ENCODE measurements at regions not wholly inside any gene's neighbourhood (a gene's known extent, or its start where the extent isn't known, plus 50 kb on each side); places are given as distances from the start of the nearest gene placed in this dataset.

DNA sequence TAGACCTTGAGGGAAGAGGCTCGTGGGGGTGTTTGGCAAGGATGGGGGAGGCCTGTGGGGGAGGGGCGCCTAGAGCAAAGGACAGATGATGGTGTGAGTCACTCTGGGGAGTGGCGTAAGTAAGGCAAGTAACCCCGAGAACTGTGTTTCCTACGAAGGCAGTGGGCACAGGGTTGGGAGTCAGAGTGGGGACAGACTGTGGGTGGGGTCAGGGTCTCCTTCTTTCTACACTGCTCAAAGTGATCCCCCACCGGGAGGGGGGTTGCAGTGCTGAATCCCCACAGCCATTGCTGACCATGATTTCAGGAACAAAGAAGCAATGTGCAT lies 136.8 kb downstream of the TENT4A start:
- no peak for DNase-seq (ENCODE audit: low spot score, unreplicated experiment)
- Mint-ChIP-seq H3K4me1 (ENCODE audit: low read depth) (no peaks in the 10 kb centered on the region), H3K27ac (no peak overlapping the region), H3K27me3 (peaks cover 3% of the 10 kb centered on the region), H3K4me3 (ENCODE audit: low read depth) (no peak overlapping the region), H3K9me3 (ENCODE audit: low read depth) (peaks cover 11% of the 10 kb centered on the region), H3K36me3 (ENCODE audit: insufficient read depth) (no peaks in the 10 kb centered on the region)
- TF ChIP-seq, protein P1, sequence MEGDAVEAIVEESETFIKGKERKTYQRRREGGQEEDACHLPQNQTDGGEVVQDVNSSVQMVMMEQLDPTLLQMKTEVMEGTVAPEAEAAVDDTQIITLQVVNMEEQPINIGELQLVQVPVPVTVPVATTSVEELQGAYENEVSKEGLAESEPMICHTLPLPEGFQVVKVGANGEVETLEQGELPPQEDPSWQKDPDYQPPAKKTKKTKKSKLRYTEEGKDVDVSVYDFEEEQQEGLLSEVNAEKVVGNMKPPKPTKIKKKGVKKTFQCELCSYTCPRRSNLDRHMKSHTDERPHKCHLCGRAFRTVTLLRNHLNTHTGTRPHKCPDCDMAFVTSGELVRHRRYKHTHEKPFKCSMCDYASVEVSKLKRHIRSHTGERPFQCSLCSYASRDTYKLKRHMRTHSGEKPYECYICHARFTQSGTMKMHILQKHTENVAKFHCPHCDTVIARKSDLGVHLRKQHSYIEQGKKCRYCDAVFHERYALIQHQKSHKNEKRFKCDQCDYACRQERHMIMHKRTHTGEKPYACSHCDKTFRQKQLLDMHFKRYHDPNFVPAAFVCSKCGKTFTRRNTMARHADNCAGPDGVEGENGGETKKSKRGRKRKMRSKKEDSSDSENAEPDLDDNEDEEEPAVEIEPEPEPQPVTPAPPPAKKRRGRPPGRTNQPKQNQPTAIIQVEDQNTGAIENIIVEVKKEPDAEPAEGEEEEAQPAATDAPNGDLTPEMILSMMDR (IDR thresholded peaks at IDR 0.05; ENCODE audit: unreplicated experiment), result no peak

DNA sequence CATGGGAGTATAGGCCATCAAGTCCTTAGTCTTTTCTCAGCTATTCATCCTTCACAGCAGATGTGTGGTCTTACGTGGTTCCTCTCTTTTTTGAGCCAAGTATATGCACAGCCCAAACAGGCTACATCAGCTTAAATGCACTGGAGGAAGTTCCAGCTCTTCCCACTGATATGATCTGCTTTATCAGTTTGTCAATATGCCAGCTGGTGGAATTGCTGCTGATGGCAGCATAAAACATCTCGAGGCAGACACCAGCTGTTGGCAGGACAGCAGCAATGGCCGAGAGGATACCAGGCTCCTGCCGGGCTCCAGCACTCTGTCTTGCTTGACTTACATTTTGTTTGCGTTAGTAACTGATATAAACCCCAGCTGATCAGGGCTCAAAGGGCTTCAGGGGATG lies 143.4 kb downstream of the TENT4A start:
- Mint-ChIP-seq H3K4me3 (ENCODE audit: low read depth) (no peak overlapping the region), H3K9me3 (ENCODE audit: low read depth) (peaks cover 7% of the 10 kb centered on the region), H3K27me3 (peaks cover 14% of the 10 kb centered on the region), H3K4me1 (ENCODE audit: low read depth) (no peaks in the 10 kb centered on the region), H3K27ac (no peak overlapping the region), H3K36me3 (ENCODE audit: insufficient read depth) (no peaks in the 10 kb centered on the region)
- TF ChIP-seq, protein P1 (IDR thresholded peaks at IDR 0.05; ENCODE audit: unreplicated experiment), result no peak
- no peak for DNase-seq (ENCODE audit: low spot score, unreplicated experiment)

DNA sequence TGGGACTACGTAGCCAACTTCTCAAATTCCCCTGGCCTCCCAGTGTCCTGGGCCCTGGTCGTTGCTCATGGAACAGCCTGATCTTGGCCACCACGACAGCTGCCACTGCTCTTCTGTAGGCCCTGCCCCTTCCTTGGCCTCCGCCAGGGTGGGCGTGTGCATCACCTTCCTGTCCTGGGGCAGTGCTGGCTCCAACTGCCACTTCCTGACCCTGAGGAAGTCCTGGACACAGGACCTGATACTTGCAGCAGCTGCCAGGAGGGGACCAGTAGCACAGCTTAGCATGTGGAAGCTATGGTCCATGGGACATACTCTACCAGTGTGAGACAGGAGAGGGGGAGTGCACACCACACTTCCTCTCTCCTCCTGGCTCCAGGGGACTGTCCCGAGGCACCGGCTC lies 145.2 kb downstream of the TENT4A start:
- TF ChIP-seq, protein P1 (IDR thresholded peaks at IDR 0.05; ENCODE audit: unreplicated experiment), result no peak
- no peaks in the 10 kb centered on the region for H3K36me3 Mint-ChIP-seq (ENCODE audit: insufficient read depth)

DNA sequence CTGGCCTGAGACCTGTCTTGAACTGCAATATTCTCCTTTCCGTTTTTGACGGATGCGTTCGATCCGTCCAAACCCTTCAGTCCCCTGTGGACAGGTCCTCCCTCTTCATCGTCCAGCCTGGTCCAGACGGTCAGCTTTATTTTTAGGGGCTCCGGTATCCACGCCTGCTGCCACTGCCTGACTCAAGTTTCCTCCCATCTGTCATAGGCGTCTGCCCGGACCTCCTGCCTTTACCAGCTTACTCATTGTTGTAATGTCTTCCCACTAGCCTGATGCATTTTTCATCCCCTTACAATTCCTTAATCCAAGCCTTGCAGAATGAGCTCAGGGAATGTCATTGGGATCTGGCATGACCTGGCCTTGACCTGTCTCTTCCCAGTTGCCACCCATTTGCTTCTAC lies 145.8 kb downstream of the TENT4A start:
- TF ChIP-seq, protein P1 (IDR thresholded peaks at IDR 0.05; ENCODE audit: unreplicated experiment), result no peak
- no peak for DNase-seq (ENCODE audit: low spot score, unreplicated experiment)
- H3K4me1 Mint-ChIP-seq (ENCODE audit: low read depth), result no peaks in the 10 kb centered on the region
- peaks cover 17% of the 10 kb centered on the region for H3K27me3 Mint-ChIP-seq
- H3K9me3 Mint-ChIP-seq (ENCODE audit: low read depth), result peaks cover 13% of the 10 kb centered on the region
- H3K36me3 Mint-ChIP-seq (ENCODE audit: insufficient read depth), result no peaks in the 10 kb centered on the region
- no peak overlapping the region for H3K4me3 Mint-ChIP-seq (ENCODE audit: low read depth)
- H3K27ac Mint-ChIP-seq, result no peak overlapping the region

More for the DNA sequence above, 145.2 kb downstream of the TENT4A start:
- no peaks in the 10 kb centered on the region for H3K4me1 Mint-ChIP-seq (ENCODE audit: low read depth)
- DNase-seq (ENCODE audit: low spot score, unreplicated experiment), result no peak
- no peak overlapping the region for H3K27ac Mint-ChIP-seq
- H3K9me3 Mint-ChIP-seq (ENCODE audit: low read depth), result peaks cover 13% of the 10 kb centered on the region
- no peak overlapping the region for H3K4me3 Mint-ChIP-seq (ENCODE audit: low read depth)
- peaks cover 17% of the 10 kb centered on the region for H3K27me3 Mint-ChIP-seq

DNA sequence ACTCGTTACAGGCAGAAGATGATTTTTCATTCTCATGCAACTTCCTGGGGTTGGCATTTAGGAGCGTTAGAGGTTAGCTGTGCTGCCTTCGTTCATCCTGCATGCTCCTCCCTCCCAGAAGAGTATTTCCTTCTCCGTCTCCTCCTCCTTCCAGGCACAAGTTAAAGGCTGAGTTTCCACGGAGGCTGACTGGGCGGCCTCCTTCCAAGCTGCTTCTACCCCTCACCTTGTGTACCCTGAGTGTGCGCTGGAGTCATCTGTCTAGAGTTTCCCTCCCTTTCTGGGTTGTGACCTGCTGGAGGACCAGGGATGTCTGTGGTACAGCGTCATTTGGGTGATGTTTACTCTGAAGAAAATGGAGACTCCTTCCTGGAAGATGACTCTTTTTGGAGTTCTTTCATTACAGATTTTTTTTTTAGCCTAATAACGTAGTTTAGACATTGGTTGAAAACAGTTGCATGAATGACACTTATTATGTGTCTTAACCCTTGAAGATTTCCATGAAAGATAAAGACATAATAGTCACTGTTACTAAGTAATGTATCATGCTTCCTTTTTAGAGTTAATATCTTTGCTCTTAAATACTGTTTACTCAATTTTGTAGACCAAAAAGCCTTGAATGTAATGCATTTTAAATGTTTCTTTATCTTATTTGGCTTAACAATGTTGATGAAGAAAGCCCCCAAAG lies 146.9 kb downstream of the TENT4A start:
- DNase-seq (ENCODE audit: low spot score, unreplicated experiment), result no peak
- Mint-ChIP-seq H3K27ac (no peak overlapping the region), H3K4me1 (ENCODE audit: low read depth) (no peaks in the 10 kb centered on the region), H3K4me3 (ENCODE audit: low read depth) (no peak overlapping the region), H3K27me3 (peaks cover 19% of the 10 kb centered on the region), H3K9me3 (ENCODE audit: low read depth) (peaks cover 12% of the 10 kb centered on the region), H3K36me3 (ENCODE audit: insufficient read depth) (no peaks in the 10 kb centered on the region)
- TF ChIP-seq, protein P1 (IDR thresholded peaks at IDR 0.05; ENCODE audit: unreplicated experiment), result no peak

Measured in progenitor cell of endocrine pancreas (in vitro differentiated cells).